Fibroblast of the aortic adventitia (primary cell): ENCODE measurements at regions not wholly inside any gene's neighbourhood (a gene's known extent, or its start where the extent isn't known, plus 50 kb on each side); places are given as distances from the start of the nearest gene placed in this dataset.

Source experiments
- DNase-seq: peaks from one replicate; pipeline ENCODE4 v3.0.0-alpha.2; 2010; ENCODE audit warnings: low read depth
- H3K4me3 ChIP-seq: 2 replicates; pipeline ENCODE4 v1.5.1; 2011; ENCODE audit warnings: low read depth, mild to moderate bottlenecking, control low read depth, low read length, moderate library complexity
- TF ChIP-seq, protein P1 (sequence below): IDR thresholded peaks from 2 replicates; pipeline ENCODE4 v1.5.1; 2011; ENCODE audit warnings: mild to moderate bottlenecking, low read length, control low read depth, inconsistent platforms; ENCODE audit not compliant: insufficient read depth

DNA sequence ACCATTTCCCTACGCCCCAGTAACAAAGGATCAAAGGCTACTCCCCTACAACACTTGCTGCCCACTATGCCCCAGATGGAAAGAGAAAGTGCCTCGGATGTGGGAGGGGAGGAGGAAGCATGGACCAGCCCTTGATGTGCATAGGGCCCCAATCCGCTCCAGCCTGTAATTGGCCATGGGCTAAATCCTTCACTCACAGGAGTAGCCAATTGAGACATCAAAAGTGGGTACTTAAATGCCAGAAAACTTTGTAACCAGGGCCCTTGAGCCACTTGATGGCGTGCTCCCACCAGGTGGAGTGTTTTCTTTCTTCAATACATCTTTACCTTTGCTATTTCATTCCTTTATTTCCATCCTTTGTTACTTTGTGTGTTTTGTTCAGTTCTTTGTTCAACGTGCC is 500.5 kb upstream of the LRRN3 start:
- DNase-seq: no peak
- TF ChIP-seq, protein P1, sequence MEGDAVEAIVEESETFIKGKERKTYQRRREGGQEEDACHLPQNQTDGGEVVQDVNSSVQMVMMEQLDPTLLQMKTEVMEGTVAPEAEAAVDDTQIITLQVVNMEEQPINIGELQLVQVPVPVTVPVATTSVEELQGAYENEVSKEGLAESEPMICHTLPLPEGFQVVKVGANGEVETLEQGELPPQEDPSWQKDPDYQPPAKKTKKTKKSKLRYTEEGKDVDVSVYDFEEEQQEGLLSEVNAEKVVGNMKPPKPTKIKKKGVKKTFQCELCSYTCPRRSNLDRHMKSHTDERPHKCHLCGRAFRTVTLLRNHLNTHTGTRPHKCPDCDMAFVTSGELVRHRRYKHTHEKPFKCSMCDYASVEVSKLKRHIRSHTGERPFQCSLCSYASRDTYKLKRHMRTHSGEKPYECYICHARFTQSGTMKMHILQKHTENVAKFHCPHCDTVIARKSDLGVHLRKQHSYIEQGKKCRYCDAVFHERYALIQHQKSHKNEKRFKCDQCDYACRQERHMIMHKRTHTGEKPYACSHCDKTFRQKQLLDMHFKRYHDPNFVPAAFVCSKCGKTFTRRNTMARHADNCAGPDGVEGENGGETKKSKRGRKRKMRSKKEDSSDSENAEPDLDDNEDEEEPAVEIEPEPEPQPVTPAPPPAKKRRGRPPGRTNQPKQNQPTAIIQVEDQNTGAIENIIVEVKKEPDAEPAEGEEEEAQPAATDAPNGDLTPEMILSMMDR: no peak
- H3K4me3 ChIP-seq: no peak overlapping the region

DNA sequence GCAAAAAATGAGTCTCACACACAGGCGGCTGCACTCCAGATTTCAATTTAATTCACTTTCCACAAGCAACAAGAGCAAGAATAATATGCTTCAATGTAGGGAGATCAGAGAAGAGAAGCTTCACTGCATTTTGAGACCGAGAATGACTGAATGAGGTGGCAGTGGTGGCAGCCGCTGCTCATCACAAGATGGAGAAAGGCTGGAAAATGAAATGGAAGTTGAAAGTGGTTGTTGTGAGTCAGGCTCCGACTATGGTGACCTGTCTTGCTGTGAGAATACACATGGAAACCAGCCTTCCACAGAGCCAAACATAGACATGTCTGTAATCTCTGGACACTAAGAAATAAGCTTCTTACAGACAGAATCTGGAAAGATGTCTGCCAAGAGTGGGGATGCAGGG is 499.6 kb upstream of the LRRN3 start:
- TF ChIP-seq, protein P1: no peak
- no peak for DNase-seq

DNA sequence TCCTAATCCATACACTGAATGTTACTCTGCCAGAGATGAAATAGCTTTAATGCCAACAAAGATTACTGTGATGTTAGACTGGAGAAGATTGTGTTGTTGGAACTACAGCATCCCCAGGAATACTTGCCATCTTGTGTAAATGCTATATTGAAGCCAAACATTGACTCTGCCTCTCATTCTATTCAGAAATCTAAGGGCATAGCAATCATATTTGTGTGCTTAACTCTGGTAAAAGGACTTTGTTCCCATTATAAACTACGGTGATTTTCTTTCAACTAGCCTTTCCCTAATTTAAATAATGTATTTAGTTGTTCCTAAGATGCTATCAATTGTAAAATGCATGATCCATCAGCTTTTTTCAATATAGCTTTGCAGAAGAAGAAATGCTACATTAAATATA is 498.4 kb upstream of the LRRN3 start:
- H3K4me3 ChIP-seq: no peak overlapping the region
- DNase-seq: no peak
- TF ChIP-seq, protein P1: no peak

More for the DNA sequence above, 499.6 kb upstream of the LRRN3 start:
- no peak overlapping the region for H3K4me3 ChIP-seq

DNA sequence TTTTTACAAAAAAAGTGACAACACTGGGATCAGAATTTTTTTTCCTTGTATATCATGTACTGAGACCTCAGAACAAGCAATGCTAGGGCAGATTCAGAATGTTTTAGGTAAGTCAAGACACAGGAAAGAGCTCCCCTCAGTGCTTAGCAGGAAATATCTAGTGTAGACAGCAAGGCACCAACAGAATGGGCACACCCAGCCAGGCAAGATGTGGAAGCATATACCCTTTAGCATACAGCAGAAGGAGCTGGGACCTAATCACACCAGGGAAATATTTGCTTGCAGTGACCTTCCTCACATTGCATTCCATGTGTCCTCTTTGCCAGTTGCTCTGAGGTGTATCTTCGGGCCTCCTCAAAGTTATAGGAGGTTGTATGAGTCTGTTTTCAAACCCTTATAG is 497.6 kb upstream of the LRRN3 start:
- TF ChIP-seq, protein P1: no peak
- DNase-seq: no peak
- H3K4me3 ChIP-seq: no peak overlapping the region

DNA sequence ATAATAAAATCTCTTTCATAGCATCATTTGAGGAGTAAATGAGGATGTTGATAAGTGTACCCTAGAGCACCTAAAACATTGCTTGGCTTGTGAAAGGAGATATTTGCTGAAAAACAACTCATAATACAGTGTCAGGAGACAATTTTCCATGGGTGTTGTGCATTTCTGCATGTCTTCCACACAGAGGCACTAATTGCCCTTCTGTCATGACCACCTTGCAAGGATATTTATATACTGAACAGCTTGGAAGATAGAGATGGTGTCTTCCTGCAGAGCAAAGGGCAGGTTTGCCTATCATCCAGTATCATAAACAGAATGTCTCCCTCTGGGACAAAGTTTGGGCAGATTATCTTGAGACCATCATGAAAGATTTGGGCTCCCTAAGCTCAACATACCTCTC is 495.2 kb upstream of the LRRN3 start:
- DNase-seq: no peak

DNA sequence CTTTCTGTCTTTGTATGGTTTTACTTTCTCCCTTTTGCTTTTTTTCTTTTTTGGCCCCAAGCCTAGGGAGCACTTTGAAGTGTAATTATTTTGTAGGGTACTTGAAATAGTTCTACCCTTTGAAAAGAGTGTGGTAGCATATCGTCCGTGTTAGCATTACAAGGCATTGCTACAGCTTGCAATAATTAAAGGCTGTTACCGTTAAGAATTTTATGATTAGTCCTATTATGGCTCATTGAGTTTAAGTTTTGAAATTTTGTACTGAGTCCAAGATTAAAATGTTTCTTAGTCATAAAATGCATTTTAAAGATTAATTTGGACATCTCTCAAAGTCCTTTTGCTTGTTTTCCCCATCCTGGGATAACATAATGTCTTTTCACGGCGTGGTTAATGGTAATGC is 490.0 kb upstream of the LRRN3 start:
- TF ChIP-seq, protein P1: no peak
- no peak for DNase-seq

More for the DNA sequence above, 495.2 kb upstream of the LRRN3 start:
- TF ChIP-seq, protein P1: no peak
- H3K4me3 ChIP-seq: no peak overlapping the region

DNA sequence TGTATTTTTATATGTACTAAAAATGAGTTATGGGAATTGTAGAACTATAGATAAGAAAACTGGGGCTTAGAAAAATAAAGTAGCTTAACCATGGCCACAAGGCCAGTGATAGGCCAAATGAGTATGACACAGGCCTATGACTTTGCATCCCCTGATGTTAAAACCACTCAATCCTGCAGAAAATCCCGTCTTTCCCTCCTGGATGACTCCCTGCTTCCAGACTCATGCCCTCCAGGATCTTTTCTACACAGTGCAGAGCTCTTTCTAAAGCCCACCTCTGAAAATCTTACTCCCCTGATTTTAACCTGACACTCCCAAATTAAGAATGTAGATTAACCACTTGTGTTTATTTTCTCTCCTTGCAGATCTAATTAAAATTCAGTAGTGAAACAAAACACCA is 489.2 kb upstream of the LRRN3 start:
- TF ChIP-seq, protein P1: no peak
- H3K4me3 ChIP-seq: no peak overlapping the region
- DNase-seq: no peak

More for the DNA sequence above, 490.0 kb upstream of the LRRN3 start:
- H3K4me3 ChIP-seq: no peak overlapping the region
